A549 (cell line): ENCODE measurements at regions not wholly inside any gene's neighbourhood (a gene's known extent, or its start where the extent isn't known, plus 50 kb on each side); places are given as distances from the start of the nearest gene placed in this dataset.

Source experiments
- TF ChIP-seq, protein P1 (sequence below): fragments of >200 bp; sonication (Bioruptor Twin); formaldehyde crosslinking; IDR thresholded peaks from 3 replicates; pipeline ENCODE4 v1.5.1; 2016
- TF ChIP-seq, protein P2 (sequence below): IDR thresholded peaks from 2 replicates; pipeline ENCODE4 v1.6.1; 2012

GRCh38 chr6:159456349-159456748 is 236.7 kb downstream of the SOD2 start:
- TF ChIP-seq, protein P1, sequence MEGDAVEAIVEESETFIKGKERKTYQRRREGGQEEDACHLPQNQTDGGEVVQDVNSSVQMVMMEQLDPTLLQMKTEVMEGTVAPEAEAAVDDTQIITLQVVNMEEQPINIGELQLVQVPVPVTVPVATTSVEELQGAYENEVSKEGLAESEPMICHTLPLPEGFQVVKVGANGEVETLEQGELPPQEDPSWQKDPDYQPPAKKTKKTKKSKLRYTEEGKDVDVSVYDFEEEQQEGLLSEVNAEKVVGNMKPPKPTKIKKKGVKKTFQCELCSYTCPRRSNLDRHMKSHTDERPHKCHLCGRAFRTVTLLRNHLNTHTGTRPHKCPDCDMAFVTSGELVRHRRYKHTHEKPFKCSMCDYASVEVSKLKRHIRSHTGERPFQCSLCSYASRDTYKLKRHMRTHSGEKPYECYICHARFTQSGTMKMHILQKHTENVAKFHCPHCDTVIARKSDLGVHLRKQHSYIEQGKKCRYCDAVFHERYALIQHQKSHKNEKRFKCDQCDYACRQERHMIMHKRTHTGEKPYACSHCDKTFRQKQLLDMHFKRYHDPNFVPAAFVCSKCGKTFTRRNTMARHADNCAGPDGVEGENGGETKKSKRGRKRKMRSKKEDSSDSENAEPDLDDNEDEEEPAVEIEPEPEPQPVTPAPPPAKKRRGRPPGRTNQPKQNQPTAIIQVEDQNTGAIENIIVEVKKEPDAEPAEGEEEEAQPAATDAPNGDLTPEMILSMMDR: no peak
- TF ChIP-seq, protein P2, sequence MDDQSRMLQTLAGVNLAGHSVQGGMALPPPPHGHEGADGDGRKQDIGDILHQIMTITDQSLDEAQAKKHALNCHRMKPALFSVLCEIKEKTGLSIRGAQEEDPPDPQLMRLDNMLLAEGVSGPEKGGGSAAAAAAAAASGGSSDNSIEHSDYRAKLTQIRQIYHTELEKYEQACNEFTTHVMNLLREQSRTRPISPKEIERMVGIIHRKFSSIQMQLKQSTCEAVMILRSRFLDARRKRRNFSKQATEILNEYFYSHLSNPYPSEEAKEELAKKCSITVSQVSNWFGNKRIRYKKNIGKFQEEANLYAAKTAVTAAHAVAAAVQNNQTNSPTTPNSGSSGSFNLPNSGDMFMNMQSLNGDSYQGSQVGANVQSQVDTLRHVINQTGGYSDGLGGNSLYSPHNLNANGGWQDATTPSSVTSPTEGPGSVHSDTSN: no peak
